Heart right ventricle (tissue), 16 donors: ENCODE measurements at regions not wholly inside any gene's neighbourhood (a gene's known extent, or its start where the extent isn't known, plus 50 kb on each side); places are given as distances from the start of the nearest gene placed in this dataset.

Source experiments
- ATAC-seq, 8 donors: fragments of 200-7000 bp; cut with Tn5 transposase; one replicate each; pipeline ENCODE4 v1.9.1; 2020; ENCODE audit warnings: mild to moderate bottlenecking in 8 of 8, moderate library complexity in 8 of 8, moderate number of reproducible peaks in 1 of 8
- DNase-seq, 2 donors: peaks; one replicate each; pipeline ENCODE4 v3.0.0-alpha.2; 2020
- H3K27ac ChIP-seq, 10 donors: fragments of 200-600 bp; sonication (generic) in 2 of 10; one replicate each; pipeline versions ENCODE4 v1.5.0 to v1.8.0; 2020 to 2022; ENCODE audit warnings: mild to moderate bottlenecking in 3 of 10
- H3K27me3 ChIP-seq, 7 donors: fragments of 200-600 bp; one replicate each; pipeline ENCODE4 v1.8.0; 2021 to 2022; ENCODE audit warnings: mild to moderate bottlenecking in 2 of 7
- H3K36me3 ChIP-seq, 9 donors: fragments of 200-600 bp; sonication (generic) in 1 of 9; one replicate each; pipeline versions ENCODE4 v1.5.0 to v1.8.0; 2020 to 2022; ENCODE audit warnings: mild to moderate bottlenecking in 2 of 9
- H3K4me1 ChIP-seq, 9 donors: fragments of 200-600 bp; sonication (generic) in 1 of 9; one replicate each; pipeline versions ENCODE4 v1.5.0 to v1.8.0; 2020 to 2022; ENCODE audit warnings: mild to moderate bottlenecking in 4 of 9
- H3K4me3 ChIP-seq, 10 donors: fragments of 200-600 bp; sonication (generic) in 2 of 10; one replicate each; pipeline versions ENCODE4 v1.5.0 to v1.8.0; 2020 to 2022; ENCODE audit warnings: mild to moderate bottlenecking in 7 of 10, moderate library complexity in 2 of 10
- H3K9me3 ChIP-seq, 11 donors: fragments of 200-600 bp in 10 of 11; sonication (generic) in 2 of 11; one replicate each; pipeline versions ENCODE4 v1.5.0 to v1.8.0; 2013 to 2022; ENCODE audit warnings: mild to moderate bottlenecking in 2 of 11, control low read depth in 1 of 11, moderate library complexity in 1 of 11
- WGBS, 2 donors: extraction: QIAGEN DNeasy Blood & Tissue Kit; methylation state at CpG; one replicate each; pipeline ENCODE4 v1.1.7; 2013; ENCODE audit warnings: inconsistent platforms in 1 of 2; 5-methylcytosine and 5-hydroxymethylcytosine counted together
- intact Hi-C, 10 donors: fragments of 100-400 bp; cut with DNase I; formaldehyde crosslinking; loops; one replicate each; pipeline versions ENCODE4 v1.11.1 to v1.14.2; 2022
- TF ChIP-seq, protein P1 (sequence below), 9 donors: fragments of 200-600 bp; sonication (generic) in 2 of 9; IDR thresholded peaks; one replicate each; pipeline versions ENCODE4 v1.5.0 to v1.8.0; 2021 to 2022; ENCODE audit warnings: antibody characterized with exemption in 9 of 9, mild to moderate bottlenecking in 5 of 9, moderate library complexity in 1 of 9
- donor health status: Arrhythmogenic right ventricular cardiomyopathy.
- donor health status: ischemic (EF 13 %, LVEDD 7.1; RV severe dilation, severe dysfunction).
- donor health status: healthy with polysubstance abuse.
- donor health status: DM: no; HTN: yes; CAD: no.
- donor health status: DM: no; HTN: no; CAD: no.
- donor health status: ischemic (EF 25% LVEDD 6.9; RV normal size, moderate dysfunction).
- donor health status: ischemic (EF 25% LVEDD 5.7; RV mildly dilated, moderate dysfunction).
- donor health status: healthy.
- donor health status: DM: yes; HTN: yes; CAD: no.
- donor health status: Ischemic cardiomyopathy.
- donor health status: ischemic (EF 35%, LVEDD 5.7; RV mildly dilated, moderate dysfunction).
- donor health status: nonischemic (EF 11% LVEDD 7.7; RV severe dilation, severe dysfunction).
- donor health status: DM: yes; HTN: yes; CAD: no.
- donor health status: PGD.
- donor health status: ischemic (EF 29% LVEDD 5.4; RV normal size, mild dysfunction).
- donor health status: nonischemic (EF 23%, LVEDD 6.1; RV moderate dilation, normal function).

DNA sequence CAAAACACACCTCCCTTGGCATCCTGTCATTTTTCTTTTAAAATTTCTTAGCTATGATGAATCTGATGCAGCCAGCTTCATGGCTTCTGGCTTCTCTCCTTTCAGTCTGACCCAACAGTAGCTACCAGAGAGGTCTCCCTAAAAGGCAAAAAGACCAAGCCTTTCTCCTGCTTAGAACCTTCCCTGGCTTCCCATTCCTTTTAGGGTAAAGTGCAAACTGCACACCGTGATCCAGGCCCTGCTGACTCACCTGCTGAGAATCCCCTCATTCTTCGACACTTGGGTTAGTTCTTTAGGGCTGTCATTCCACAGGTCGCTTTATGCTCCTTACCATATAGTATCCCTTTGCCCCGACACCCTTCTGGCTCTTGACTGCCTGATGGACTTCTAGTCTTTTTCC is 362.4 kb downstream of the MIAT start:
- Histone ChIP-seq H3K36me3 (no peaks in the 10 kb centered on the region), H3K27me3 (peaks cover 0 to 52% (median 17%) of the 10 kb centered on the region in 7 donors), H3K4me3 (no peak overlapping the region), H3K27ac (no peak overlapping the region), H3K4me1 (no peaks in the 10 kb centered on the region), H3K9me3 (peaks cover 0 to under 1% (median 0%) of the 10 kb centered on the region in 11 donors)
- ATAC-seq (no peak), DNase-seq (no peak)
- WGBS, 2 donors: 47 to 63% methylated on average over 4 of the region's 4 CpGs
- TF ChIP-seq, protein P1, sequence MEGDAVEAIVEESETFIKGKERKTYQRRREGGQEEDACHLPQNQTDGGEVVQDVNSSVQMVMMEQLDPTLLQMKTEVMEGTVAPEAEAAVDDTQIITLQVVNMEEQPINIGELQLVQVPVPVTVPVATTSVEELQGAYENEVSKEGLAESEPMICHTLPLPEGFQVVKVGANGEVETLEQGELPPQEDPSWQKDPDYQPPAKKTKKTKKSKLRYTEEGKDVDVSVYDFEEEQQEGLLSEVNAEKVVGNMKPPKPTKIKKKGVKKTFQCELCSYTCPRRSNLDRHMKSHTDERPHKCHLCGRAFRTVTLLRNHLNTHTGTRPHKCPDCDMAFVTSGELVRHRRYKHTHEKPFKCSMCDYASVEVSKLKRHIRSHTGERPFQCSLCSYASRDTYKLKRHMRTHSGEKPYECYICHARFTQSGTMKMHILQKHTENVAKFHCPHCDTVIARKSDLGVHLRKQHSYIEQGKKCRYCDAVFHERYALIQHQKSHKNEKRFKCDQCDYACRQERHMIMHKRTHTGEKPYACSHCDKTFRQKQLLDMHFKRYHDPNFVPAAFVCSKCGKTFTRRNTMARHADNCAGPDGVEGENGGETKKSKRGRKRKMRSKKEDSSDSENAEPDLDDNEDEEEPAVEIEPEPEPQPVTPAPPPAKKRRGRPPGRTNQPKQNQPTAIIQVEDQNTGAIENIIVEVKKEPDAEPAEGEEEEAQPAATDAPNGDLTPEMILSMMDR (IDR thresholded peaks at IDR 0.05): no peak
- intact Hi-C loops: no loop called here

DNA sequence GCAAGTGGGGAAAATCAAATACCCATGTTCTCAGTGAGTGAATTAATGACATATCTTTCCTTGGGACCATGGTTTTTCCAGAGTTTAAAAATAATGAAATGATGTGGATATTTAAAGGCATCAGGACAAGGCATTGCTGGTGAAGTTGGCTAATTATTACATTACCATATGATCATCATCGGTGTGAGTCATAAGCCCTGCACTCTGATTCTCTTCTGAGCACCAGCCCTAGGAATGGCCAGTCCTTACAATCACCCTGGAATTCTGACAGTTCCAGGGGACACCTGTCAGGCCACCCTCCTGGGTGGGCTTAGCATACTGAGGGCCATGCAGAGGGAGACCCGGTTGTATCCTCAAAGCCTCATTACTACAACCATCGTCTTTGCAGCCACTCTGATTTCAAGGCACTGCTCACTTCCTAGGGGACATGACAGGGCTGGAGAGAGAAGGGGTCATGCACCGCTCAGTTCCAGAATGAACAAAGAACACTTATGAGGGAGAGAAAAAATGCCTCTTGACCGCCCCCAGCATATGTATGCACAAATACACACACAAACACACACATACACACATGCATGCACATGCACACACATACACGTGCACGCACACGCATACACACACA is 365.0 kb downstream of the MIAT start:
- intact Hi-C loops: no loop called here
- no peak for ATAC-seq
- H3K27ac ChIP-seq: no peak overlapping the region
- H3K36me3 ChIP-seq: no peaks in the 10 kb centered on the region
- no peak for DNase-seq
- H3K27me3 ChIP-seq: peaks cover 0 to 33% (median 14%) of the 10 kb centered on the region in 7 donors
- no peaks in the 10 kb centered on the region for H3K4me1 ChIP-seq
- no peak overlapping the region for H3K4me3 ChIP-seq
- TF ChIP-seq, protein P1 (IDR thresholded peaks at IDR 0.05): no peak
- H3K9me3 ChIP-seq: no peaks in the 10 kb centered on the region
- WGBS, 2 donors: 77 to 81% methylated on average over 8 of the region's 8 CpGs

DNA sequence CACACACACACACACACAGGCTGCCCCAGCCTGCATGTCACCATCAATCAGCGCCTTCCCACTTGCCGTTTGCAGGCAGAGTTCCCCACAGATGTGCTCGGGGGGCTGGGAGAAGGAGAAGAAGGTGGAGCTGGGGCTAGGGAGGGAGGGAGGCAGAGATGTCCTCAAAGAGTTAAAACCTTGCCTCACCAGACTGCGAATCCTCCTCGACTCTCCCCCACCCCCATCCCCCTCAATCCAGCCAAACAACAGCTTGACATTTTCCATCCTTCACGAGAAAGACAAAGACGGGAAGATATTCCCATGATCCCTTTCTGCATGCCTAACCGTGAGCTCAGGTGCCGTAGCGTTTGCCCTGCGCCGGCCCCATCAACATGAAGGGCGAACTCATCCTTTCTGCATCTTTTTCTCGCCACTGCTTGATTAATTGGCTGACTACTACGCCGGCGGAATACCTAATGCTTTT is 365.5 kb downstream of the MIAT start:
- no peaks in the 10 kb centered on the region for H3K36me3 ChIP-seq
- H3K4me1 ChIP-seq: no peaks in the 10 kb centered on the region
- TF ChIP-seq, protein P1 (IDR thresholded peaks at IDR 0.05): no peak
- ATAC-seq (no peak), DNase-seq (no peak)
- 41% methylated on average over 17 of the region's 17 CpGs for WGBS, 2 donors
- peaks cover 0 to 29% (median 14%) of the 10 kb centered on the region in 7 donors for H3K27me3 ChIP-seq
- intact Hi-C loops: no loop called here
- no peaks in the 10 kb centered on the region for H3K9me3 ChIP-seq
- H3K4me3 ChIP-seq: no peak overlapping the region
- no peak overlapping the region for H3K27ac ChIP-seq

DNA sequence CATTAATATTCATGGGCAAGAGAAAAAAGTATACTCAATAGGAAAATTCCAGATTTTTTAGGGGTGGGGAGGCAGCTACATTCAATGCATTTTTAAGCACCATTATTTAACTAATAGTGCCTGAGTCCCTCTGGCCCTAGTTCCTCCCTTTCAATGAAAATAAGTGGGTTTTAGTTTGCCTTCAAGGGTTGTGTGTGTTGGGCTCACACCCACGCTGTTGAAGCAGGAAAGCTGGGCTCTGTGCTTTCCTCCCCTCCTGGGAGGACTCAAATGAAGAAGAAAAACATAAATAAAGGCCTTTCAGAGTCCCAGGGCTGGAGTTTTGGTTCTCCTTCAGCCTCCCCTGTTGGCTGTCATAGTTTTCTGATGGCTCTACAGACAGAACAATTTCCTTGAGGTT is 366.2 kb downstream of the MIAT start:
- Histone ChIP-seq H3K4me3 (no peak overlapping the region), H3K4me1 (no peaks in the 10 kb centered on the region), H3K9me3 (no peaks in the 10 kb centered on the region), H3K36me3 (no peaks in the 10 kb centered on the region), H3K27me3 (peaks cover 0 to 29% (median 14%) of the 10 kb centered on the region in 7 donors), H3K27ac (no peak overlapping the region)
- intact Hi-C loops: no loop called here
- TF ChIP-seq, protein P1 (IDR thresholded peaks at IDR 0.05): no peak
- no peak for ATAC-seq
- DNase-seq: no peak
- WGBS, 2 donors: 11 to 35% methylated on average over 1 of the region's 1 CpG
